A549 (cell line): ENCODE measurements at regions not wholly inside any gene's neighbourhood (a gene's known extent, or its start where the extent isn't known, plus 50 kb on each side); places are given as distances from the start of the nearest gene placed in this dataset.

Experiments used
- ATAC-seq, 2 experiments: fragments of 200-7000 bp in 1 of 2; fragments of >200 bp in 1 of 2; cut with Nextera tagmentation in 1 of 2; cut with Tn5 transposase in 1 of 2; 3 replicates each; pipeline versions ENCODE4 v1.8.0 to v1.9.1; 2018 to 2020; ENCODE audit warnings: mild to moderate bottlenecking in 1 of 2, moderate library complexity in 1 of 2
- CTCF ChIA-PET: fragments of 300-600 bp; sonication (Branson Sonifier 250); formaldehyde crosslinking; extraction: SDS; loops from one replicate; lab custom pipeline; 2021; ENCODE audit warnings: antibody characterized with exemption, inconsistent platforms; lab: Yijun Ruan, JAX
- POLR2A ChIA-PET: fragments of 350-600 bp; formaldehyde crosslinking; extraction: SDS; loops from one replicate; lab custom pipeline; 2021; ENCODE audit warnings: antibody characterized with exemption, inconsistent platforms; lab: Yijun Ruan, JAX
- DNase-seq, 2 experiments: peaks; one replicate each; pipeline versions ENCODE4 v3.0.0 to v3.0.0-alpha.2; 2011 to 2016; ENCODE audit warnings: low read depth in 1 of 2, low spot score in 1 of 2
- FAIRE-seq: peaks from 2 replicates; lab custom pipeline; 2011; peaks lifted over from hg19 to GRCh38; lab: Jason Lieb, UNC
- H3K27ac ChIP-seq, 2 experiments: fragments of >200 bp; sonication (Bioruptor Twin); formaldehyde crosslinking; 3 replicates each; pipeline ENCODE4 v1.5.1; 2016 to 2017
- H3K4me1 ChIP-seq: fragments of >200 bp; sonication (Bioruptor Twin); formaldehyde crosslinking; 3 replicates; pipeline ENCODE4 v1.6.1; 2016
- H3K4me2 ChIP-seq: fragments of >200 bp; sonication (Bioruptor Twin); formaldehyde crosslinking; 3 replicates; pipeline ENCODE4 v1.6.1; 2016
- H3K4me3 ChIP-seq: fragments of >200 bp; sonication (Bioruptor Twin); formaldehyde crosslinking; 3 replicates; pipeline ENCODE4 v1.5.1; 2016
- H3K9me3 ChIP-seq: fragments of >200 bp; sonication (Bioruptor Twin); formaldehyde crosslinking; 3 replicates; pipeline ENCODE4 v1.6.1; 2016
- ATOH8 ChIP-seq: fragments of 250-450 bp; sonication (Bioruptor Pico); IDR thresholded peaks from 2 replicates; pipeline ENCODE4 v1.5.0; 2020; ENCODE audit warnings: low read depth, mild to moderate bottlenecking, moderate library complexity
- BCL3 ChIP-seq: fragments of >200 bp; sonication (Bioruptor Twin); formaldehyde crosslinking; IDR thresholded peaks from 3 replicates; pipeline ENCODE4 v1.6.1; 2016
- BHLHE40 ChIP-seq: IDR thresholded peaks from 2 replicates; pipeline ENCODE4 v1.6.1; 2012; ENCODE audit warnings: low read depth, low read length, inconsistent platforms
- CHD4 ChIP-seq: fragments of 200-600 bp; sonication (generic); IDR thresholded peaks from 2 replicates; pipeline ENCODE4 v1.6.1; 2016; ENCODE audit warnings: antibody characterized with exemption, mild to moderate bottlenecking, borderline replicate concordance
- ELK1 ChIP-seq: fragments of 150-350 bp; IDR thresholded peaks from 2 replicates; pipeline ENCODE4 v1.6.1; 2014; ENCODE audit warnings: low read depth, mild to moderate bottlenecking, low read length
- HEYL ChIP-seq: fragments of 250-450 bp; sonication (Bioruptor Pico); IDR thresholded peaks from 2 replicates; pipeline ENCODE4 v1.8.0; 2021; ENCODE audit warnings: mild to moderate bottlenecking, moderate library complexity
- HMGXB4 ChIP-seq: fragments of 250-450 bp; sonication (Bioruptor Pico); IDR thresholded peaks from 2 replicates; pipeline ENCODE4 v1.5.0; 2021; ENCODE audit warnings: mild to moderate bottlenecking, moderate library complexity, borderline replicate concordance
- HOXB13 ChIP-seq: fragments of 250-450 bp; sonication (Bioruptor Pico); IDR thresholded peaks from 2 replicates; pipeline ENCODE4 v1.5.0; 2020; ENCODE audit warnings: low read depth, mild to moderate bottlenecking, moderate library complexity
- KDM1A ChIP-seq: fragments of 200-600 bp; sonication (generic); IDR thresholded peaks from 2 replicates; pipeline ENCODE4 v1.6.1; 2016; ENCODE audit warnings: low read depth, mild to moderate bottlenecking
- MAX ChIP-seq: IDR thresholded peaks from 2 replicates; pipeline ENCODE4 v1.6.1; 2012
- NPAS2 ChIP-seq: fragments of 250-450 bp; sonication (Bioruptor Pico); IDR thresholded peaks from 2 replicates; pipeline ENCODE4 v1.8.0; 2022; ENCODE audit warnings: mild to moderate bottlenecking, moderate library complexity, borderline replicate concordance
- NR3C1 ChIP-seq: fragments of >200 bp; sonication (Bioruptor Twin); formaldehyde crosslinking; IDR thresholded peaks from 3 replicates; pipeline ENCODE4 v1.6.1; 2017
- PHF8 ChIP-seq: fragments of 200-600 bp; sonication (generic); IDR thresholded peaks from 2 replicates; pipeline ENCODE4 v1.6.1; 2016; ENCODE audit warnings: low read depth, mild to moderate bottlenecking, antibody characterized with exemption, moderate library complexity, borderline replicate concordance
- RAD21 ChIP-seq, 2 experiments: fragments of >200 bp in 1 of 2; sonication (Bioruptor Twin) in 1 of 2; formaldehyde crosslinking in 1 of 2; IDR thresholded peaks in 1 of 2; conservative IDR thresholded peaks in 1 of 2; 2 replicates in 1 of 2; 3 replicates in 1 of 2; pipeline ENCODE4 v1.6.1; 2012 to 2018; ENCODE audit warnings: inconsistent platforms in 1 of 2
- RARB ChIP-seq: fragments of 250-450 bp; sonication (Bioruptor Pico); IDR thresholded peaks from 2 replicates; pipeline ENCODE4 v1.8.0; 2021; ENCODE audit warnings: mild to moderate bottlenecking, moderate library complexity
- REST ChIP-seq: fragments of 200-600 bp; sonication (generic); IDR thresholded peaks from 2 replicates; pipeline ENCODE4 v1.6.1; 2016; ENCODE audit warnings: antibody characterized with exemption, mild to moderate bottlenecking, moderate library complexity
- SREBF2 ChIP-seq: fragments of 450-650 bp; IDR thresholded peaks from 2 replicates; pipeline ENCODE4 v1.6.1; 2014; ENCODE audit warnings: mild to moderate bottlenecking, moderate library complexity
- TFCP2L1 ChIP-seq: fragments of 250-450 bp; sonication (Bioruptor Pico); IDR thresholded peaks from 2 replicates; pipeline ENCODE4 v1.5.0; 2021; ENCODE audit warnings: mild to moderate bottlenecking
- ZFP36 ChIP-seq: fragments of 450-650 bp; IDR thresholded peaks from 2 replicates; pipeline ENCODE4 v1.6.1; 2014; ENCODE audit warnings: borderline replicate concordance; ENCODE audit not compliant: partially characterized antibody
- WGBS: methylation state at CpG from one replicate; pipeline ENCODE4 v1.1.6; 2017; ENCODE audit errors: missing lambda C conversion rate; 5-methylcytosine and 5-hydroxymethylcytosine counted together

- POLR2A ChIA-PET = no interaction called here
- ATAC-seq (no peak), DNase-seq (peak in 1 of 2 experiments; percentile 16)
These were observed 114.1 kb upstream of the DNAJC19 start for GRCh38 chr3:181103605-181104004.

GRCh38 chr3:181086011-181086410, 96.5 kb upstream of the DNAJC19 start:
- FAIRE-seq (no peak), DNase-seq (no peak), ATAC-seq (no peak)
- Histone ChIP-seq H3K4me2 (no peak overlapping the region), H3K27ac (no peak overlapping the region), H3K4me1 (no peaks in the 10 kb centered on the region), H3K4me3 (no peak overlapping the region), H3K9me3 (no peaks in the 10 kb centered on the region)
- 3% methylated on average over 6 of the region's 6 CpGs for WGBS
- ChIA-PET CTCF (no interaction called here), POLR2A (no interaction called here)
- TF ChIP-seq BHLHE40 (no peak), TFCP2L1 (CRISPR knock-in tag) (no peak), PHF8 (no peak), KDM1A (no peak), CHD4 (no peak), SREBF2 (no peak), HMGXB4 (CRISPR knock-in tag) (no peak), ATOH8 (no peak), ZFP36 (no peak), REST (no peak), ELK1 (no peak), MAX (no peak), BCL3 (no peak), HOXB13 (CRISPR knock-in tag) (no peak), RARB (CRISPR knock-in tag) (no peak), HEYL (no peak)

More at GRCh38 chr3:181103605-181104004, 114.1 kb upstream of the DNAJC19 start:
- CTCF ChIA-PET = no interaction called here
- no peak for FAIRE-seq
- H3K4me1 ChIP-seq = no peaks in the 10 kb centered on the region
- no peaks in the 10 kb centered on the region for H3K9me3 ChIP-seq
- no peak overlapping the region for H3K4me2 ChIP-seq
- no peak overlapping the region for H3K4me3 ChIP-seq
- H3K27ac ChIP-seq = no peak overlapping the region
- TF ChIP-seq NR3C1 (no peak), RAD21 (conservative IDR thresholded peaks at IDR 0.05 in 1 of 2, IDR thresholded peaks at IDR 0.05 in 1 of 2) (peak in 1 of 2 experiments; percentile 28; a peak in 2 of 5 replicates), NPAS2 (no peak)
- TF ChIP-seq, all 56 proteins: peak for 1
